ENCODE measurements at regions not wholly inside any gene's neighbourhood (a gene's known extent, or its start where the extent isn't known, plus 50 kb on each side); places are given as distances from the start of the nearest gene placed in this dataset.

GRCh38 chr10:118501171-118501570 is 94.3 kb downstream of the PRLHR start:
- intact Hi-C loops (cut with micrococcal nuclease): no loop called here
- no peaks in the 10 kb centered on the region for H3K36me3 Mint-ChIP-seq (ENCODE audit: low read depth)
- no peak for ATAC-seq
- TF ChIP-seq CTCF (IDR thresholded peaks at IDR 0.05): no peak
- H3K9me3 Mint-ChIP-seq: no peaks in the 10 kb centered on the region
- H3K4me1 Mint-ChIP-seq (ENCODE audit: low read depth): no peaks in the 10 kb centered on the region
- peaks cover 24% of the 10 kb centered on the region for H3K27me3 Mint-ChIP-seq
- H3K4me3 Mint-ChIP-seq: no peak overlapping the region
- ChIA-PET CTCF (no interaction called here), POLR2A (no interaction called here)
- H3K27ac Mint-ChIP-seq: no peak overlapping the region
- no peak for DNase-seq

- ChIA-PET POLR2A (no interaction called here), CTCF (no interaction called here)
- no peak overlapping the region for H3K4me3 Mint-ChIP-seq
- H3K36me3 Mint-ChIP-seq (ENCODE audit: low read depth): no peaks in the 10 kb centered on the region
- TF ChIP-seq CTCF (IDR thresholded peaks at IDR 0.05): no peak
- H3K4me1 Mint-ChIP-seq (ENCODE audit: low read depth): peaks cover 2% of the 10 kb centered on the region
- no peak overlapping the region for H3K27ac Mint-ChIP-seq
- H3K27me3 Mint-ChIP-seq: peaks cover 26% of the 10 kb centered on the region
- no peak for DNase-seq
- no peaks in the 10 kb centered on the region for H3K9me3 Mint-ChIP-seq
- ATAC-seq: no peak
- intact Hi-C loops (cut with micrococcal nuclease): no loop called here
Observed at GRCh38 chr10:118500477-118501104, 94.9 kb downstream of the PRLHR start.

GRCh38 chr10:118499186-118499585 is 96.3 kb downstream of the PRLHR start:
- Mint-ChIP-seq H3K9me3 (no peaks in the 10 kb centered on the region), H3K36me3 (ENCODE audit: low read depth) (no peaks in the 10 kb centered on the region)
- CTCF ChIA-PET: no interaction called here

GRCh38 chr10:118498623-118499022 is 96.8 kb downstream of the PRLHR start:
- POLR2A ChIA-PET: no interaction called here

More at GRCh38 chr10:118499186-118499585, 96.3 kb downstream of the PRLHR start:
- Mint-ChIP-seq H3K27me3 (peaks cover 28% of the 10 kb centered on the region), H3K4me1 (ENCODE audit: low read depth) (peaks cover 2% of the 10 kb centered on the region), H3K27ac (no peak overlapping the region), H3K4me3 (no peak overlapping the region)
- TF ChIP-seq CTCF (IDR thresholded peaks at IDR 0.05): no peak
- intact Hi-C loops (cut with micrococcal nuclease): no loop called here
- POLR2A ChIA-PET: no interaction called here
- DNase-seq (no peak), ATAC-seq (no peak)

GRCh38 chr10:118497227-118497626 is 98.2 kb downstream of the PRLHR start:
- H3K4me1 Mint-ChIP-seq (ENCODE audit: low read depth): peaks cover 2% of the 10 kb centered on the region
- H3K36me3 Mint-ChIP-seq (ENCODE audit: low read depth): no peaks in the 10 kb centered on the region
- ChIA-PET CTCF (no interaction called here), POLR2A (no interaction called here)
- ATAC-seq (no peak), DNase-seq (no peak)
- no peak for TF ChIP-seq CTCF (IDR thresholded peaks at IDR 0.05)
- no peaks in the 10 kb centered on the region for H3K9me3 Mint-ChIP-seq
- no peak overlapping the region for H3K4me3 Mint-ChIP-seq
- no peak overlapping the region for H3K27ac Mint-ChIP-seq
- peaks cover 26% of the 10 kb centered on the region for H3K27me3 Mint-ChIP-seq
- intact Hi-C loops (cut with micrococcal nuclease): no loop called here

More at GRCh38 chr10:118498623-118499022, 96.8 kb downstream of the PRLHR start:
- no peak overlapping the region for H3K4me3 Mint-ChIP-seq
- peaks cover 2% of the 10 kb centered on the region for H3K4me1 Mint-ChIP-seq (ENCODE audit: low read depth)
- no peak for TF ChIP-seq CTCF (IDR thresholded peaks at IDR 0.05)
- H3K9me3 Mint-ChIP-seq: no peaks in the 10 kb centered on the region
- H3K27ac Mint-ChIP-seq: no peak overlapping the region
- no peaks in the 10 kb centered on the region for H3K36me3 Mint-ChIP-seq (ENCODE audit: low read depth)
- no peak for DNase-seq
- CTCF ChIA-PET: interaction anchor here (0.7 kb wide), 1 partner anchor 10 kb away, joined by 3 read pairs; no protein-coding TSS in a partner anchor
- peaks cover 28% of the 10 kb centered on the region for H3K27me3 Mint-ChIP-seq
- no peak for ATAC-seq
- intact Hi-C loops (cut with micrococcal nuclease): no loop called here
